Peyer's patch (tissue), 4 donors: ENCODE measurements at regions not wholly inside any gene's neighbourhood (a gene's known extent, or its start where the extent isn't known, plus 50 kb on each side); places are given as distances from the start of the nearest gene placed in this dataset.

Experiments
- DNase-seq, 3 donors: peaks; one replicate each; pipeline ENCODE4 v3.0.0-alpha.2; 2017 to 2019
- H3K27ac ChIP-seq, 4 donors: fragments of 200-600 bp; sonication (generic); one replicate each; pipeline ENCODE4 v1.5.1; 2016 to 2019
- H3K27me3 ChIP-seq, 2 donors: fragments of 200-600 bp; sonication (generic); one replicate each; pipeline ENCODE4 v1.5.1; 2019
- H3K36me3 ChIP-seq, 3 donors: fragments of 200-600 bp; sonication (generic); one replicate each; pipeline ENCODE4 v1.5.1; 2016 to 2019
- H3K4me1 ChIP-seq, 4 donors: fragments of 200-600 bp; sonication (generic); one replicate each; pipeline ENCODE4 v1.5.1; 2016 to 2019
- H3K4me3 ChIP-seq, 4 donors: fragments of 200-600 bp; sonication (generic); 1 replicate in 3 of 4; 2 replicates in 1 of 4; pipeline ENCODE4 v1.5.1; 2016 to 2019; ENCODE audit warnings: mild to moderate bottlenecking in 1 of 4
- H3K9me3 ChIP-seq, 4 donors: fragments of 200-600 bp; sonication (generic); one replicate each; pipeline ENCODE4 v1.5.1; 2016 to 2019; ENCODE audit warnings: mild to moderate bottlenecking in 1 of 4
- POLR2A ChIP-seq, 2 donors: fragments of 450-650 bp; IDR thresholded peaks; one replicate each; pipeline ENCODE4 v1.5.1; 2017; ENCODE audit warnings: antibody characterized with exemption in 2 of 2, mild to moderate bottlenecking in 2 of 2, moderate library complexity in 2 of 2
- TF ChIP-seq, protein P1 (sequence below), 6 experiments: fragments of 450-650 bp in 4 of 6; fragments of 200-600 bp in 2 of 6; sonication (generic) in 1 of 6; IDR thresholded peaks; one replicate each; pipeline ENCODE4 v1.5.1; 2017 to 2019; ENCODE audit warnings: antibody characterized with exemption in 6 of 6, mild to moderate bottlenecking in 3 of 6, moderate library complexity in 1 of 6

DNA sequence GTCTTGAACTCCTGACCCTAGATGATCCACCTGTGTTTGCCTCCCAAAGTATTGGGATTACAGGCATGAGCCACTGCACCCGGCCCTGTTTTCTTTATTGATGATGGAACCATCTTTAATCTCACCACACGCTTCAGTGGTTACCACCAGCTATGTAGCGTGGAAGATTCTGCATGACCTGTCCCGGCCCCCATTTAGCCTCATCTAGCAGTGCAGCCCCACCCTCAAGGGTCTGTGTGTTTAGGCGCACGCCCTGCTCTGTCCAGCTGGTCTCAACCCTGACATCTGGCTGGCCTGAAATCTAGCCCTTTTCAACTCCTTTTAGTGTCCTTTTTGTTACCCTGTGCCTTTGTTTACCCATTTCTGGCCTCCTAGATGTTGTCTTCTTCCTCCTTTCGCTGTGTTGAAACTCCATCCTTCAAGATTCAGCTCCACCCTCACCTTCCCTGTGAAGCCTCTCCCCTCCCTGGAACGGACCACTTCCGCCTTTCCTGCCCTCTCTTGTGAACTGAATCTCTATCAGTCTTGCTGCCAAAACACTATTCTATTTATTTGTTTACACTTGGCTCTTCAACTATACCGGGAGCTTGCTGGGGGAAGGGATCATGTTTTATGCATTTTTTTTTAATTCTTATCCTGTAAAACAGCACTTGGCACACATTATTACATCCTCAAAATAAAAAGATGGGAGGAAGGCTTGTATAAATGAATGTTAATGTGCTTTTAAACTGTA, 101.0 kb upstream of the MTHFD1L start:
- Histone ChIP-seq H3K4me1 (no peaks in the 10 kb centered on the region), H3K4me3 (no peak overlapping the region), H3K9me3 (no peaks in the 10 kb centered on the region), H3K27me3 (no peaks in the 10 kb centered on the region), H3K36me3 (no peaks in the 10 kb centered on the region), H3K27ac (no peak overlapping the region)
- TF ChIP-seq, protein P1, sequence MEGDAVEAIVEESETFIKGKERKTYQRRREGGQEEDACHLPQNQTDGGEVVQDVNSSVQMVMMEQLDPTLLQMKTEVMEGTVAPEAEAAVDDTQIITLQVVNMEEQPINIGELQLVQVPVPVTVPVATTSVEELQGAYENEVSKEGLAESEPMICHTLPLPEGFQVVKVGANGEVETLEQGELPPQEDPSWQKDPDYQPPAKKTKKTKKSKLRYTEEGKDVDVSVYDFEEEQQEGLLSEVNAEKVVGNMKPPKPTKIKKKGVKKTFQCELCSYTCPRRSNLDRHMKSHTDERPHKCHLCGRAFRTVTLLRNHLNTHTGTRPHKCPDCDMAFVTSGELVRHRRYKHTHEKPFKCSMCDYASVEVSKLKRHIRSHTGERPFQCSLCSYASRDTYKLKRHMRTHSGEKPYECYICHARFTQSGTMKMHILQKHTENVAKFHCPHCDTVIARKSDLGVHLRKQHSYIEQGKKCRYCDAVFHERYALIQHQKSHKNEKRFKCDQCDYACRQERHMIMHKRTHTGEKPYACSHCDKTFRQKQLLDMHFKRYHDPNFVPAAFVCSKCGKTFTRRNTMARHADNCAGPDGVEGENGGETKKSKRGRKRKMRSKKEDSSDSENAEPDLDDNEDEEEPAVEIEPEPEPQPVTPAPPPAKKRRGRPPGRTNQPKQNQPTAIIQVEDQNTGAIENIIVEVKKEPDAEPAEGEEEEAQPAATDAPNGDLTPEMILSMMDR (IDR thresholded peaks at IDR 0.05) = no peak
- TF ChIP-seq POLR2A (IDR thresholded peaks at IDR 0.05) = no peak
- DNase-seq = no peak

DNA sequence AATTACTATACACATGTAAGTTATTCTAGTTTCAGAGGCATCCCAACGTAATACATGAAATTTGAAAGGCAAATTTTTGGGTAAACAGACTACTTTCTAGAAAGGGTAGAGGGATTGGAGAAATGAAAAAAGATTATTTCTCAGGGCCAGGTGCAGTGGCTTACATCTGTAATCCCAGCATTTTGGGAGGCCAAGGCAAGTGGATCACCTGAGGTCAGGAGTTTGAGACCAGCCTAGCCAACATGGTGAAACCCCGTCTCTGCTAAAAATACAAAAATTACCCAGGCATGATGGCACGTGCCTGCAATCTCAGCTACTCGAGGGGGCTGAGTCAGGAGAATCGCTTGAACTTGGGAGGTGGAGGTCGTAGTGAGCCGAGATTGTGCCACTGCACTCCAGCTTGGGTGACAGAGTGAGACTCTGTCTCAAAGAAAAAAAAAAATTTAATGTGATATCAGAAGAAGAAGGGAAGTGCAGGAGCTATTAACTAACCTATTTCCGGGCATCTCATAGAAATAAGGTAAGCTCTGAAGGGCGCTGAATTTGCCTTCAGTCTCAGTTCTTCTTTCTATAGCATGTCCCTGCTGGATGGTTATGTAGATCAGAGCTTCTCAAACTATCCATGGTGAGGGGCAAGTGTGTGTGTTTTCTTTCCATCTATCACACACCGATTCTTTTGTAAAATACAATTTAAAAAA, 100.3 kb upstream of the MTHFD1L start:
- Histone ChIP-seq H3K27ac (no peak overlapping the region), H3K4me3 (no peak overlapping the region), H3K36me3 (no peaks in the 10 kb centered on the region), H3K4me1 (no peaks in the 10 kb centered on the region), H3K27me3 (no peaks in the 10 kb centered on the region), H3K9me3 (no peaks in the 10 kb centered on the region)
- no peak for TF ChIP-seq POLR2A (IDR thresholded peaks at IDR 0.05)
- TF ChIP-seq, protein P1 (IDR thresholded peaks at IDR 0.05) = no peak
- DNase-seq = no peak

DNA sequence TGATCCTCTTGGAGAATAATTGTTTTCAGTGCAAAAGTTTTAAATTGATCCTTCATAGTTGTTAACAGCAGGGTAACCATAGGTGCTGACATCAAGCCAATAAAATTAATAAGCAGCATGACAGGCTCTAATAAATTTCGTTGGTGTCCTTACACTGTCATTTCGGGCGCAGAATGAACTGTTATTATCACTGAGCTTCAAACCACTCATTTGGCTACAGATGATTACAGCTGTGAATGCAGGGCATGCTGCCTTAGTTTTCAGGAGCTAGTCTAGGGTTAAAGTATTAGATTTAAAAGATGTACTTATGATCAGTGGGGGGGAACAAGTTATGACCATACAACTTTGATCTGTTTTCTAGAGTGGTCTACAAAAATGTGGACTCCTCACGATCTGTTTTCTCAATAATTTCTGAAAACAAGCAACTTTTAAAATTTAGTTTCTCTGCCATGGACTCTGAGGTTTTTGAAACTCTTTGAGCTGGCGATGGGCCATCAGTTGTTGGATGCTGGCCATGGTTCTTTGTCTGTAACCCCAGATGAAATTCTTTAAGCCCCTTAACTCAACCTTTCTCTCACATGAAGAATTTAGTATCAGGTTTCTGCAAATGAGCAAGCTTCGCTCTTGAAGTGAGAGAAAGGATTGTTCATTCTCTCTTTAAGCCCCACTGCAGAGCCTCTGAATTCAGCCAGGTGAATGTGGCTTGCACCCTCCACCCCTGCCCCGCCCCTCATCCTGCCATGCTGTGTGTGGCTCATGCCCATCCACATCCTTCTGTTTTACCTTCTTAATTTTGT, 99.1 kb upstream of the MTHFD1L start:
- H3K4me3 ChIP-seq = no peak overlapping the region
- no peaks in the 10 kb centered on the region for H3K4me1 ChIP-seq
- H3K27me3 ChIP-seq = no peaks in the 10 kb centered on the region
- no peak for DNase-seq
- H3K9me3 ChIP-seq = no peaks in the 10 kb centered on the region
- no peaks in the 10 kb centered on the region for H3K36me3 ChIP-seq
- TF ChIP-seq, protein P1 (IDR thresholded peaks at IDR 0.05) = no peak
- no peak for TF ChIP-seq POLR2A (IDR thresholded peaks at IDR 0.05)
- no peak overlapping the region for H3K27ac ChIP-seq

DNA sequence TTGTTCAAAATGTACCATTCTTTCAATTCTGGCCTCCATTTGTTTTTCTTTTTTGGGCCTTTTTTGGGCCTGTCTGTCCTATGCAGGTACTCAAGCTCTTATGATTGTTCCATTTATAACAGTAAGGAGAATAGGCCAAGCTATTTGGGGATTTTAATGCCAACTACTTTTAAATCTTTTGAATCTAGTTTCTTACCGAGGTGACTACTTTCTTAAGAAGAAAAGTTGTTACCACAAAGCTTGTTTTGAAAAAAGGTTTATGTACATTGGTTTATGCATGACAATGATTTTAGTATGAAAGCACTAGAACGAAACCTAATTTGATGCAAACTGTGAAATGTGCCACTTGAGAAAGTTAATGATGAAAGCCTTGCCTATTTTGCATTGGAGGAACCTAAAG, 98.3 kb upstream of the MTHFD1L start:
- H3K27ac ChIP-seq = no peak overlapping the region
- TF ChIP-seq, protein P1 (IDR thresholded peaks at IDR 0.05) = no peak
- no peak for TF ChIP-seq POLR2A (IDR thresholded peaks at IDR 0.05)
- H3K36me3 ChIP-seq = no peaks in the 10 kb centered on the region
- no peak for DNase-seq
- no peaks in the 10 kb centered on the region for H3K9me3 ChIP-seq
- no peaks in the 10 kb centered on the region for H3K4me1 ChIP-seq
- no peaks in the 10 kb centered on the region for H3K27me3 ChIP-seq
- no peak overlapping the region for H3K4me3 ChIP-seq

DNA sequence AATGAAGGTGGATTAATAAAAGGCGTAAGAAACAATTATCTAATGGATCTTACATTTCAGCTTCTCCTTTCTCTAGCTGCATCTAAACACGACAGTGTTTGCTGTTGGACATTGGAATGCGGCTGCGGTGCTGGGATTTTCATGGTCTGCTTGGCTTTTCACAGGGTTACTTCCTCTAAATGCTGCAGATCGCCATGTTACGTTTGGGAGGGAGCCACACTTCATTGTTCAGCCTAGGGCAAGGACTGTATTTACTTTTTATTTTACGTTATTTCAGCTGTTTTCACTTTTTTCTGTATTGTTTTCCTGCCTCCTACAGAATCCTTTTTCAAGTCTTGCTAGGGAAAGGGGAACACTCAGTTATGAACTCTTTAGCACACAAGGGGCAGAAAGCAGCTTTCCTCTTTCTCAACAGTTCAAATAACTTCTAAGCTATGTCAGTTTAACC, 97.9 kb upstream of the MTHFD1L start:
- no peaks in the 10 kb centered on the region for H3K27me3 ChIP-seq
- no peaks in the 10 kb centered on the region for H3K36me3 ChIP-seq
- no peak for DNase-seq
- no peaks in the 10 kb centered on the region for H3K9me3 ChIP-seq
- TF ChIP-seq, protein P1 (IDR thresholded peaks at IDR 0.05) = no peak
- no peak for TF ChIP-seq POLR2A (IDR thresholded peaks at IDR 0.05)
- H3K4me3 ChIP-seq = no peak overlapping the region
- H3K27ac ChIP-seq = peak overlapping the region in 1 of 4 donors; percentile 16
- H3K4me1 ChIP-seq = no peaks in the 10 kb centered on the region
